Ishikawa (cell line): ENCODE measurements at regions not wholly inside any gene's neighbourhood (a gene's known extent, or its start where the extent isn't known, plus 50 kb on each side); places are given as distances from the start of the nearest gene placed in this dataset.

Source experiments
- CEBPB ChIP-seq: IDR thresholded peaks from 2 replicates; pipeline ENCODE4 v1.6.1; 2012
- CREB1 ChIP-seq: IDR thresholded peaks from 2 replicates; pipeline ENCODE4 v1.6.1; 2012; ENCODE audit warnings: low read depth
- EGR1 ChIP-seq: IDR thresholded peaks from 2 replicates; pipeline ENCODE4 v1.6.1; 2012
- EP300 ChIP-seq: IDR thresholded peaks from 2 replicates; pipeline ENCODE4 v1.6.1; 2012; ENCODE audit warnings: borderline replicate concordance
- FOXM1 ChIP-seq: IDR thresholded peaks from 2 replicates; pipeline ENCODE4 v1.6.1; 2012; ENCODE audit warnings: low read depth, borderline replicate concordance
- MAX ChIP-seq: IDR thresholded peaks from 2 replicates; pipeline ENCODE4 v1.6.1; 2012
- NFIC ChIP-seq: IDR thresholded peaks from 2 replicates; pipeline ENCODE4 v1.6.1; 2012
- RAD21 ChIP-seq: IDR thresholded peaks from 2 replicates; pipeline ENCODE4 v1.6.1; 2012; ENCODE audit warnings: low read depth
- TAF1 ChIP-seq: IDR thresholded peaks from 2 replicates; pipeline ENCODE4 v1.6.1; 2012; ENCODE audit warnings: low read depth, mild to moderate bottlenecking
- TCF12 ChIP-seq: IDR thresholded peaks from 2 replicates; pipeline ENCODE4 v1.6.1; 2012; ENCODE audit warnings: low read depth
- TEAD4 ChIP-seq: IDR thresholded peaks from 2 replicates; pipeline ENCODE4 v1.6.1; 2012
- YY1 ChIP-seq: IDR thresholded peaks from 2 replicates; pipeline ENCODE4 v1.6.1; 2012; ENCODE audit warnings: low read depth
- ZBTB7A ChIP-seq: IDR thresholded peaks from 2 replicates; pipeline ENCODE4 v1.6.1; 2012; ENCODE audit warnings: low read depth
- TF ChIP-seq, protein P1 (sequence below): IDR thresholded peaks from 2 replicates; pipeline ENCODE4 v1.6.1; 2012; ENCODE audit warnings: low read depth, mild to moderate bottlenecking
- TF ChIP-seq, protein P2 (sequence below): IDR thresholded peaks from 2 replicates; pipeline ENCODE4 v1.6.1; 2012

GRCh38 chr20:57835074-57835452, 125.2 kb upstream of the PMEPA1 start:
- TF ChIP-seq EP300 (no peak), ZBTB7A (no peak), MAX (no peak), TAF1 (no peak), RAD21 (no peak), CEBPB (no peak), YY1 (no peak), TCF12 (no peak), EGR1 (no peak), TEAD4 (no peak)
- TF ChIP-seq, protein P1, sequence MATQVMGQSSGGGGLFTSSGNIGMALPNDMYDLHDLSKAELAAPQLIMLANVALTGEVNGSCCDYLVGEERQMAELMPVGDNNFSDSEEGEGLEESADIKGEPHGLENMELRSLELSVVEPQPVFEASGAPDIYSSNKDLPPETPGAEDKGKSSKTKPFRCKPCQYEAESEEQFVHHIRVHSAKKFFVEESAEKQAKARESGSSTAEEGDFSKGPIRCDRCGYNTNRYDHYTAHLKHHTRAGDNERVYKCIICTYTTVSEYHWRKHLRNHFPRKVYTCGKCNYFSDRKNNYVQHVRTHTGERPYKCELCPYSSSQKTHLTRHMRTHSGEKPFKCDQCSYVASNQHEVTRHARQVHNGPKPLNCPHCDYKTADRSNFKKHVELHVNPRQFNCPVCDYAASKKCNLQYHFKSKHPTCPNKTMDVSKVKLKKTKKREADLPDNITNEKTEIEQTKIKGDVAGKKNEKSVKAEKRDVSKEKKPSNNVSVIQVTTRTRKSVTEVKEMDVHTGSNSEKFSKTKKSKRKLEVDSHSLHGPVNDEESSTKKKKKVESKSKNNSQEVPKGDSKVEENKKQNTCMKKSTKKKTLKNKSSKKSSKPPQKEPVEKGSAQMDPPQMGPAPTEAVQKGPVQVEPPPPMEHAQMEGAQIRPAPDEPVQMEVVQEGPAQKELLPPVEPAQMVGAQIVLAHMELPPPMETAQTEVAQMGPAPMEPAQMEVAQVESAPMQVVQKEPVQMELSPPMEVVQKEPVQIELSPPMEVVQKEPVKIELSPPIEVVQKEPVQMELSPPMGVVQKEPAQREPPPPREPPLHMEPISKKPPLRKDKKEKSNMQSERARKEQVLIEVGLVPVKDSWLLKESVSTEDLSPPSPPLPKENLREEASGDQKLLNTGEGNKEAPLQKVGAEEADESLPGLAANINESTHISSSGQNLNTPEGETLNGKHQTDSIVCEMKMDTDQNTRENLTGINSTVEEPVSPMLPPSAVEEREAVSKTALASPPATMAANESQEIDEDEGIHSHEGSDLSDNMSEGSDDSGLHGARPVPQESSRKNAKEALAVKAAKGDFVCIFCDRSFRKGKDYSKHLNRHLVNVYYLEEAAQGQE = no peak
- TF ChIP-seq, protein P2, sequence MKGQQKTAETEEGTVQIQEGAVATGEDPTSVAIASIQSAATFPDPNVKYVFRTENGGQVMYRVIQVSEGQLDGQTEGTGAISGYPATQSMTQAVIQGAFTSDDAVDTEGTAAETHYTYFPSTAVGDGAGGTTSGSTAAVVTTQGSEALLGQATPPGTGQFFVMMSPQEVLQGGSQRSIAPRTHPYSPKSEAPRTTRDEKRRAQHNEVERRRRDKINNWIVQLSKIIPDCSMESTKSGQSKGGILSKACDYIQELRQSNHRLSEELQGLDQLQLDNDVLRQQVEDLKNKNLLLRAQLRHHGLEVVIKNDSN = no peak

GRCh38 chr20:57834306-57835073, 124.7 kb upstream of the PMEPA1 start:
- no peak for TF ChIP-seq EGR1
- no peak for TF ChIP-seq CREB1
- no peak for TF ChIP-seq CEBPB
- TF ChIP-seq MAX = no peak
- TF ChIP-seq TCF12 = no peak
- TF ChIP-seq NFIC = no peak
- TF ChIP-seq TAF1 = no peak

GRCh38 chr20:57831993-57832585, 122.3 kb upstream of the PMEPA1 start:
- TF ChIP-seq CEBPB (no peak), YY1 (no peak), MAX (no peak), CREB1 (no peak), TEAD4 (no peak), FOXM1 (no peak), ZBTB7A (no peak), RAD21 (no peak), EGR1 (no peak), TAF1 (no peak), EP300 (no peak), TCF12 (no peak), NFIC (no peak)
- TF ChIP-seq, protein P1 = no peak
- TF ChIP-seq, protein P2 = no peak

DNA sequence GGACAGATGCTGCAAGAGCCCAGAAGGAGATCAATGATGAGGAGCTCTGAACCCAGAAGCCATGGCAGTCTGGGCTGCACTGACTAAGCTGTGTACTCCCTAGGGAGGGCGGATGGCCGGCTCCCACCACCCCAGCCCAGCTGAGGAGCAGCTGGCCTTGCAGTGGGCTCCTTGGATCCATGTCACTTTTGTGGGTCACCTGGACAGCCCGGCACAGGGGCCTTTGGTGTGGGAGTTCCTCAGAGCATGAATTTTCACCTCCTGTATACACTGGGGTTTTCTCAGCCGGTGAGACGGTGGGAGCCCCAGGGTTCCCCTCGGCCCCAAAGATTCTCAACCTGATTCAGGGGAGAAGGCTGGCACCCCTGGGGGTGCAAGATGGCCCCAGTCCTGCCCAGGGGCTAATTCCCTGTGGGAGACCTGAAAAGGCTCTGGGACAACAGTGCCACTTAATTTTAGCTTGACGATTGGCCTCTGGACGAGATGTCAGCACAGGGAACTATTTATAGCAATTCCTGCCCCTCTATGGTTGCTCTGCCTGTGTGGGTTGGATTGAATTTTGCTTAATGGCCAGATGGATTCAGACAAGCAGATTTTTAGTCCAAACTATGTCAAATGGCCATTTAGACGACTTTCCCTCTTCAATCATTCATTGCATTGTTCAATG, 121.6 kb upstream of the PMEPA1 start:
- TF ChIP-seq YY1 (no peak), EGR1 (no peak), MAX (no peak), TAF1 (no peak), EP300 (no peak), CREB1 (no peak), CEBPB (no peak), TEAD4 (no peak), ZBTB7A (no peak), FOXM1 (no peak), TCF12 (no peak), RAD21 (no peak), NFIC (no peak)
- TF ChIP-seq, protein P2 = no peak
- TF ChIP-seq, protein P1 = no peak
